ENCODE measurements at regions not wholly inside any gene's neighbourhood (a gene's known extent, or its start where the extent isn't known, plus 50 kb on each side); places are given as distances from the start of the nearest gene placed in this dataset.

GRCh38 chr13:85406269-85406975 lies 392.8 kb downstream of the SLITRK6 start:
- no peaks in the 10 kb centered on the region for H3K36me3 ChIP-seq (ENCODE audit: insufficient read depth in 1 of 2, low read depth in 1 of 2)
- no peak overlapping the region for H3K27ac ChIP-seq
- intact Hi-C loops (cut with DNase I) = no loop called here
- ATAC-seq (no peak), DNase-seq (no peak)
- TF ChIP-seq, protein P1, sequence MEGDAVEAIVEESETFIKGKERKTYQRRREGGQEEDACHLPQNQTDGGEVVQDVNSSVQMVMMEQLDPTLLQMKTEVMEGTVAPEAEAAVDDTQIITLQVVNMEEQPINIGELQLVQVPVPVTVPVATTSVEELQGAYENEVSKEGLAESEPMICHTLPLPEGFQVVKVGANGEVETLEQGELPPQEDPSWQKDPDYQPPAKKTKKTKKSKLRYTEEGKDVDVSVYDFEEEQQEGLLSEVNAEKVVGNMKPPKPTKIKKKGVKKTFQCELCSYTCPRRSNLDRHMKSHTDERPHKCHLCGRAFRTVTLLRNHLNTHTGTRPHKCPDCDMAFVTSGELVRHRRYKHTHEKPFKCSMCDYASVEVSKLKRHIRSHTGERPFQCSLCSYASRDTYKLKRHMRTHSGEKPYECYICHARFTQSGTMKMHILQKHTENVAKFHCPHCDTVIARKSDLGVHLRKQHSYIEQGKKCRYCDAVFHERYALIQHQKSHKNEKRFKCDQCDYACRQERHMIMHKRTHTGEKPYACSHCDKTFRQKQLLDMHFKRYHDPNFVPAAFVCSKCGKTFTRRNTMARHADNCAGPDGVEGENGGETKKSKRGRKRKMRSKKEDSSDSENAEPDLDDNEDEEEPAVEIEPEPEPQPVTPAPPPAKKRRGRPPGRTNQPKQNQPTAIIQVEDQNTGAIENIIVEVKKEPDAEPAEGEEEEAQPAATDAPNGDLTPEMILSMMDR (IDR thresholded peaks at IDR 0.05) = no peak
- 73 to 81% (median 78%) methylated on average over 5 of the region's 5 CpGs for WGBS, 3 donors
- H3K9me3 ChIP-seq = no peaks in the 10 kb centered on the region
- H3K4me3 ChIP-seq = no peak overlapping the region
- H3K27me3 ChIP-seq (ENCODE audit: insufficient read depth in 3 of 3, low read length in 2 of 3) = no peaks in the 10 kb centered on the region
- H3K4me1 ChIP-seq = no peaks in the 10 kb centered on the region

DNA sequence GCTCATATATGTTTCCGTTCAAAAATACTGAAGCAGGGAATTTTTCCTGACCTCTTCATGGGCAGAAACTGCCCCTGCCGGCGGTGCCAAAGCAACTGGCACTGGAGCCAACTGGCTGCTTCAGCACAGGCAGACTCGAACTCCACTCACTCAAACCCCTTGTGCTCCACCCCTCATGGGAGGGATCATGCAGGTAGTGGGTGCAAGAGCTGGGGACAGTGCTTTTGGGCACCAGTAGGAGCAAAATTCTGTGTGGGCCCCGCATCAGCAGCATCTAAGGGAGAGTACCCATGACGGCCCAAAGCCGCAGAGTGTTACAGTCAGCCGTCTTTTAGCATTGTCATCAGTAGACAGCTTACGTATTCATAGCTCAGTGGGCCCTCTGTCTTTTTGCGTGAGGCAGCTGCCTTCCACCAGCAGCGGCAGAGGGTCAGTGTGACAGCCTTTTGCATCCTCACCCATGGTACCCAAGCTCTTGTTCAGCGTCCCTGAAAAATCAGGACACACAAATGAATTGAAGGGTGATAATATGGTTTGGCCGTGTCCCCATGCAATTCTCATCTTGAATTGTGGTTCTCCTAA lies 393.8 kb downstream of the SLITRK6 start:
- Histone ChIP-seq H3K4me3 (no peak overlapping the region), H3K27me3 (ENCODE audit: insufficient read depth in 3 of 3, low read length in 2 of 3) (no peaks in the 10 kb centered on the region), H3K4me1 (no peaks in the 10 kb centered on the region), H3K9me3 (no peaks in the 10 kb centered on the region), H3K27ac (no peak overlapping the region), H3K36me3 (ENCODE audit: insufficient read depth in 1 of 2, low read depth in 1 of 2) (no peaks in the 10 kb centered on the region)
- TF ChIP-seq, protein P1 (IDR thresholded peaks at IDR 0.05) = no peak
- 88 to 93% (median 91%) methylated on average over 13 of the region's 13 CpGs for WGBS, 3 donors
- intact Hi-C loops (cut with DNase I) = no loop called here
- ATAC-seq (no peak), DNase-seq (no peak)

GRCh38 chr13:85386424-85386823 lies 412.8 kb downstream of the SLITRK6 start:
- Histone ChIP-seq H3K4me3 (no peak overlapping the region), H3K36me3 (ENCODE audit: insufficient read depth in 1 of 2, low read depth in 1 of 2) (no peaks in the 10 kb centered on the region), H3K9me3 (no peaks in the 10 kb centered on the region), H3K27me3 (ENCODE audit: insufficient read depth in 3 of 3, low read length in 2 of 3) (no peaks in the 10 kb centered on the region), H3K4me1 (no peaks in the 10 kb centered on the region), H3K27ac (no peak overlapping the region)
- TF ChIP-seq, protein P1 (IDR thresholded peaks at IDR 0.05) = no peak
- WGBS, 3 donors = 20 to 31% (median 26%) methylated on average over 3 of the region's 3 CpGs
- no peak for DNase-seq
- no peak for ATAC-seq
- intact Hi-C loops (cut with DNase I) = no loop called here

- Histone ChIP-seq H3K4me3 (no peak overlapping the region), H3K4me1 (no peaks in the 10 kb centered on the region), H3K36me3 (ENCODE audit: insufficient read depth in 1 of 2, low read depth in 1 of 2) (no peaks in the 10 kb centered on the region), H3K27ac (no peak overlapping the region), H3K27me3 (ENCODE audit: insufficient read depth in 3 of 3, low read length in 2 of 3) (no peaks in the 10 kb centered on the region), H3K9me3 (no peaks in the 10 kb centered on the region)
- WGBS, 3 donors = 84 to 93% (median 89%) methylated on average over 1 of the region's 1 CpG
- DNase-seq (no peak), ATAC-seq (no peak)
- intact Hi-C loops (cut with DNase I) = no loop called here
- TF ChIP-seq, protein P1 (IDR thresholded peaks at IDR 0.05) = no peak
Observed at GRCh38 chr13:85383291-85383690, 415.9 kb downstream of the SLITRK6 start.
